KMS-11 (cell line): ENCODE measurements at regions not wholly inside any gene's neighbourhood (a gene's known extent, or its start where the extent isn't known, plus 50 kb on each side); places are given as distances from the start of the nearest gene placed in this dataset.
"Not testable (repeated sequence)": the region's sequence is repeated elsewhere in the genome, so short reads cannot be mapped to it uniquely, and the experiment has no call there.

Source experiments
- H2AFZ ChIP-seq: fragments of 200-600 bp; sonication (generic); 2 replicates; pipeline ENCODE4 v1.6.1; 2016; ENCODE audit warnings: antibody characterized with exemption, mixed run types, low read depth
- H3K27ac ChIP-seq: fragments of 200-600 bp; sonication (generic); 2 replicates; pipeline ENCODE4 v1.6.1; 2016; ENCODE audit warnings: mild to moderate bottlenecking, mixed run types
- H3K27me3 ChIP-seq: fragments of 200-600 bp; sonication (generic); 2 replicates; pipeline ENCODE4 v1.6.1; 2017; ENCODE audit warnings: mild to moderate bottlenecking, low read depth, mixed run types, moderate library complexity; ENCODE audit not compliant: insufficient read depth
- H3K36me3 ChIP-seq: fragments of 200-600 bp; sonication (generic); 2 replicates; pipeline ENCODE4 v1.6.1; 2017; ENCODE audit warnings: mild to moderate bottlenecking, mixed run types; ENCODE audit not compliant: insufficient read depth
- H3K4me1 ChIP-seq: fragments of 200-600 bp; sonication (generic); 2 replicates; pipeline ENCODE4 v1.6.1; 2016; ENCODE audit warnings: mild to moderate bottlenecking, low read depth, mixed run types; ENCODE audit not compliant: poor library complexity, severe bottlenecking
- H3K4me2 ChIP-seq: fragments of 200-600 bp; sonication (generic); 2 replicates; pipeline ENCODE4 v1.7.0; 2016; ENCODE audit warnings: mild to moderate bottlenecking, mixed run types
- H3K4me3 ChIP-seq: fragments of 200-600 bp; sonication (generic); IDR thresholded peaks from 2 replicates; pipeline ENCODE4 v1.6.1; 2017; ENCODE audit warnings: low read depth, low read length, mixed read lengths; ENCODE audit not compliant: insufficient read depth
- H3K79me2 ChIP-seq: fragments of 200-600 bp; sonication (generic); 2 replicates; pipeline ENCODE4 v1.6.1; 2016; ENCODE audit warnings: low read depth, mixed run types; ENCODE audit not compliant: insufficient read depth
- H3K9ac ChIP-seq: fragments of 200-600 bp; sonication (generic); 2 replicates; pipeline ENCODE4 v1.6.1; 2016; ENCODE audit warnings: mild to moderate bottlenecking, mixed run types
- H4K20me1 ChIP-seq: fragments of 200-600 bp; sonication (generic); 2 replicates; pipeline ENCODE4 v1.6.1; 2016; ENCODE audit warnings: mild to moderate bottlenecking, mixed run types; ENCODE audit not compliant: insufficient read depth
- TF ChIP-seq, protein P1 (sequence below): fragments of 200-600 bp; sonication (generic); conservative IDR thresholded peaks from 2 replicates; pipeline ENCODE4 v1.6.1; 2017; ENCODE audit warnings: low read depth, mild to moderate bottlenecking, antibody characterized with exemption, low read length, moderate library complexity, mixed read lengths

- Histone ChIP-seq H3K9ac (no peak overlapping the region), H3K27me3 (no peaks in the 10 kb centered on the region), H3K79me2 (no peaks in the 10 kb centered on the region), H2AFZ (no peak overlapping the region), H3K36me3 (no peaks in the 10 kb centered on the region), H3K27ac (no peak overlapping the region), H3K4me1 (no peaks in the 10 kb centered on the region), H4K20me1 (no peaks in the 10 kb centered on the region), H3K4me2 (no peak overlapping the region), H3K4me3 (no peak overlapping the region)
- TF ChIP-seq, protein P1, sequence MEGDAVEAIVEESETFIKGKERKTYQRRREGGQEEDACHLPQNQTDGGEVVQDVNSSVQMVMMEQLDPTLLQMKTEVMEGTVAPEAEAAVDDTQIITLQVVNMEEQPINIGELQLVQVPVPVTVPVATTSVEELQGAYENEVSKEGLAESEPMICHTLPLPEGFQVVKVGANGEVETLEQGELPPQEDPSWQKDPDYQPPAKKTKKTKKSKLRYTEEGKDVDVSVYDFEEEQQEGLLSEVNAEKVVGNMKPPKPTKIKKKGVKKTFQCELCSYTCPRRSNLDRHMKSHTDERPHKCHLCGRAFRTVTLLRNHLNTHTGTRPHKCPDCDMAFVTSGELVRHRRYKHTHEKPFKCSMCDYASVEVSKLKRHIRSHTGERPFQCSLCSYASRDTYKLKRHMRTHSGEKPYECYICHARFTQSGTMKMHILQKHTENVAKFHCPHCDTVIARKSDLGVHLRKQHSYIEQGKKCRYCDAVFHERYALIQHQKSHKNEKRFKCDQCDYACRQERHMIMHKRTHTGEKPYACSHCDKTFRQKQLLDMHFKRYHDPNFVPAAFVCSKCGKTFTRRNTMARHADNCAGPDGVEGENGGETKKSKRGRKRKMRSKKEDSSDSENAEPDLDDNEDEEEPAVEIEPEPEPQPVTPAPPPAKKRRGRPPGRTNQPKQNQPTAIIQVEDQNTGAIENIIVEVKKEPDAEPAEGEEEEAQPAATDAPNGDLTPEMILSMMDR = no peak
These were observed 247.7 kb downstream of the SOCS6 start for GRCh38 chr18:70536370-70537062.

- Histone ChIP-seq H4K20me1 (no peaks in the 10 kb centered on the region), H2AFZ (no peak overlapping the region), H3K27me3 (no peaks in the 10 kb centered on the region), H3K4me3 (no peak overlapping the region), H3K27ac (no peak overlapping the region), H3K79me2 (no peaks in the 10 kb centered on the region), H3K36me3 (no peaks in the 10 kb centered on the region), H3K9ac (no peak overlapping the region), H3K4me1 (no peaks in the 10 kb centered on the region), H3K4me2 (no peak overlapping the region)
- TF ChIP-seq, protein P1 = no peak
These were observed 246.2 kb downstream of the SOCS6 start for GRCh38 chr18:70535041-70535440.

DNA sequence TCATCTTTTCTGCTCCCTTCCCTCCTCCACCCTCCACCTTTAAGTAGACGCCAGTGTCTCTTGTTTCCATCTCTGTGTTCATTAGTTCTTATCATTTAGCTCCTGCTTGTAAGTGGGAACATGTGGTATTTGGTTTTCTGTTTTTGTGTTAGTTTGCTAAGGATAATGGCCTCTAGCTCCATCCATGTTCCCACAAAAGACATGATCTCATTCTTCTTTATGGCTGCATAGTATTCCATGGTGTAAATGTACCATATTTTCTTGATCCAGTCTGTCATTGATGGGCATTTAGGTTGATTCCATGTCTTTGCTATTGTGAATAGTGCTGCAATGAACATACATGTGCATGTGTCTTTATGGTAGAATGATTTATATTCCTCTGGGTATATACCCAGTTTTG lies 236.5 kb downstream of the SOCS6 start:
- H3K27me3 ChIP-seq, H2AFZ ChIP-seq, H3K4me1 ChIP-seq, H3K79me2 ChIP-seq, H3K9ac ChIP-seq, H3K36me3 ChIP-seq, H4K20me1 ChIP-seq, H3K4me3 ChIP-seq, H3K4me2 ChIP-seq, H3K27ac ChIP-seq: not testable (repeated sequence)

- TF ChIP-seq, protein P1 = no peak
- no peak overlapping the region for H3K4me2 ChIP-seq
- H4K20me1 ChIP-seq = no peaks in the 10 kb centered on the region
- no peaks in the 10 kb centered on the region for H3K36me3 ChIP-seq
- H3K4me1 ChIP-seq = no peaks in the 10 kb centered on the region
- no peaks in the 10 kb centered on the region for H3K79me2 ChIP-seq
- H3K9ac ChIP-seq = no peak overlapping the region
- H3K4me3 ChIP-seq = no peak overlapping the region
- H2AFZ ChIP-seq = no peak overlapping the region
- no peaks in the 10 kb centered on the region for H3K27me3 ChIP-seq
- H3K27ac ChIP-seq = no peak overlapping the region
These were observed 234.9 kb downstream of the SOCS6 start for GRCh38 chr18:70523792-70524182.

GRCh38 chr18:70523035-70523791 lies 234.4 kb downstream of the SOCS6 start:
- Histone ChIP-seq H3K36me3 (no peaks in the 10 kb centered on the region), H3K79me2 (no peaks in the 10 kb centered on the region), H3K4me1 (no peaks in the 10 kb centered on the region), H3K9ac (no peak overlapping the region), H3K4me3 (no peak overlapping the region), H4K20me1 (no peaks in the 10 kb centered on the region), H3K4me2 (no peak overlapping the region), H3K27ac (no peak overlapping the region), H2AFZ (no peak overlapping the region), H3K27me3 (no peaks in the 10 kb centered on the region)
- TF ChIP-seq, protein P1 = no peak
